Neuronal stem cell (in vitro differentiated cells): ENCODE measurements at regions not wholly inside any gene's neighbourhood (a gene's known extent, or its start where the extent isn't known, plus 50 kb on each side); places are given as distances from the start of the nearest gene placed in this dataset.

Experiments
- DNase-seq: peaks from one replicate; pipeline ENCODE4 v3.0.0-alpha.2; 2013; ENCODE audit warnings: low spot score
- H2AFZ ChIP-seq: one replicate; pipeline ENCODE4 v1.6.1; 2013; ENCODE audit warnings: mild to moderate bottlenecking, low read length, inconsistent platforms
- H2AK5ac ChIP-seq: 2 replicates; pipeline ENCODE4 v1.6.1; 2013; ENCODE audit warnings: low read depth, mild to moderate bottlenecking, inconsistent platforms, low read length, moderate library complexity, mixed read lengths
- H2BK120ac ChIP-seq: 2 replicates; pipeline ENCODE4 v1.6.1; 2013; ENCODE audit warnings: low read depth, mild to moderate bottlenecking, inconsistent platforms, low read length, moderate library complexity, mixed read lengths
- H2BK12ac ChIP-seq: one replicate; pipeline ENCODE4 v1.6.1; 2013; ENCODE audit warnings: low read length, inconsistent platforms
- H2BK15ac ChIP-seq: 2 replicates; pipeline ENCODE4 v1.6.1; 2013; ENCODE audit warnings: mild to moderate bottlenecking, low read length, inconsistent platforms, mixed read lengths
- H2BK5ac ChIP-seq: one replicate; pipeline ENCODE4 v1.6.1; 2013; ENCODE audit warnings: inconsistent platforms, mild to moderate bottlenecking, low read length, moderate library complexity
- H3K14ac ChIP-seq: one replicate; pipeline ENCODE4 v1.6.1; 2013; ENCODE audit warnings: low read length, inconsistent platforms
- H3K18ac ChIP-seq: 2 replicates; pipeline ENCODE4 v1.6.1; 2013; ENCODE audit warnings: low read length, inconsistent platforms
- H3K23ac ChIP-seq: 2 replicates; pipeline ENCODE4 v1.6.1; 2013; ENCODE audit warnings: low read depth, mild to moderate bottlenecking, mixed read lengths, low read length, inconsistent platforms; ENCODE audit not compliant: poor library complexity
- H3K27ac ChIP-seq: replicated peaks from 3 replicates; pipeline ENCODE4 v1.5.1; 2013; ENCODE audit warnings: low read length, inconsistent platforms
- H3K27me3 ChIP-seq, 3 experiments: 2 replicates each; pipeline ENCODE4 v1.6.1; 2013; ENCODE audit warnings: low read length in 3 of 3, mild to moderate bottlenecking in 2 of 3, inconsistent platforms in 1 of 3, low read depth in 1 of 3, mixed read lengths in 1 of 3, moderate library complexity in 1 of 3; ENCODE audit not compliant: control insufficient read depth in 3 of 3, insufficient read depth in 3 of 3
- H3K36me3 ChIP-seq, 2 donors: replicated peaks in 1 of 2; 2 replicates each; pipeline ENCODE4 v1.6.1; 2013; ENCODE audit warnings: low read length in 2 of 2; ENCODE audit not compliant: control insufficient read depth in 2 of 2, insufficient read depth in 2 of 2
- H3K4ac ChIP-seq: 2 replicates; pipeline ENCODE4 v1.6.1; 2013; ENCODE audit warnings: inconsistent platforms, mild to moderate bottlenecking, low read length, moderate library complexity
- H3K4me1 ChIP-seq, 2 donors: 1 replicate in 1 of 2; 2 replicates in 1 of 2; pipeline ENCODE4 v1.6.1; 2013; ENCODE audit warnings: low read length in 2 of 2, low read depth in 1 of 2; ENCODE audit not compliant: control insufficient read depth in 2 of 2, insufficient read depth in 1 of 2
- H3K4me2 ChIP-seq: one replicate; pipeline ENCODE4 v1.6.1; 2013; ENCODE audit warnings: mild to moderate bottlenecking, low read length, inconsistent platforms; ENCODE audit not compliant: insufficient read depth, poor library complexity, severe bottlenecking
- H3K4me3 ChIP-seq, 2 donors: 2 replicates each; pipeline ENCODE4 v1.5.1; 2013; ENCODE audit warnings: low read length in 2 of 2, mild to moderate bottlenecking in 2 of 2, inconsistent platforms in 1 of 2, moderate library complexity in 1 of 2
- H3K79me1 ChIP-seq: one replicate; pipeline ENCODE4 v1.6.1; 2013; ENCODE audit warnings: low read depth, mild to moderate bottlenecking, inconsistent platforms, low read length, moderate library complexity
- H3K9ac ChIP-seq: one replicate; pipeline ENCODE4 v1.6.1; 2013; ENCODE audit warnings: mild to moderate bottlenecking, low read depth, low read length, inconsistent platforms; ENCODE audit not compliant: poor library complexity
- H3K9me3 ChIP-seq, 2 donors: replicated peaks in 1 of 2; 2 replicates each; pipeline versions ENCODE3 to v1.6.1; 2013; ENCODE audit warnings: low read length in 2 of 2, mild to moderate bottlenecking in 2 of 2, inconsistent platforms in 1 of 2, low read depth in 1 of 2, mixed read lengths in 1 of 2, moderate library complexity in 1 of 2; ENCODE audit not compliant: control insufficient read depth in 2 of 2, insufficient read depth in 1 of 2
- H4K8ac ChIP-seq: one replicate; pipeline ENCODE4 v1.6.1; 2013; ENCODE audit warnings: low read depth, mild to moderate bottlenecking, inconsistent platforms, low read length, moderate library complexity
- H4K91ac ChIP-seq: one replicate; pipeline ENCODE4 v1.6.1; 2013; ENCODE audit warnings: low read length, low read depth, mild to moderate bottlenecking, inconsistent platforms; ENCODE audit not compliant: poor library complexity
- WGBS, 2 donors: extraction: QIAGEN DNeasy Blood & Tissue Kit; methylation state at CpG; one replicate each; pipeline ENCODE4 v1.1.7; 2013; ENCODE audit warnings: missing lambda C conversion rate in 2 of 2, mixed read lengths in 1 of 2; ENCODE audit not compliant: insufficient read length in 2 of 2, insufficient replicate concordance in 1 of 2; ENCODE audit errors: extremely low coverage in 2 of 2; 5-methylcytosine and 5-hydroxymethylcytosine counted together

DNA sequence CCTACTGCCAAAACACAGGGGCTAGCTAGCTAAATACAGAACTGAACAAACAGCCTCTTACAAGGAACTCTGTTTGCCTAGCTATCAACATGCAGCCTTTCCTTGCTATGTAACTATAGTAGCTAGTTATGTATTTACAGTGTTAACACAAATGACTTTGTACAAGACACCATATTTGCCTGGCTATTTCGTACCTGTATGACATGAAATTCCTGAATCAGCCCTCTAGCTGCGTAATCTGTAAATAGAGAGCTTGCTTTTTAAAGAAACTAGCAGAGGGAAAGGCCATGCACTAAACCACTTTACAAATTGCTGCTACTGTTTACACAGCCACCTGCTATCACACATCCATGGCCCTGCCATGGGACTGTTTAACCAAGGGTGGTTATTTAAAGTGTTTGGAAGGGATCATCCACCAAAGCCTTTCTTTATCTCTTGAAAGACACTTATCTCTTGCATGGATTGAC, 248.7 kb downstream of the TFCP2L1 start:
- Histone ChIP-seq H3K36me3 (no peaks in the 10 kb centered on the region), H2BK5ac (no peak overlapping the region), H3K4ac (no peak overlapping the region), H4K91ac (no peak overlapping the region), H3K18ac (no peak overlapping the region), H2BK120ac (no peak overlapping the region), H3K14ac (no peak overlapping the region), H3K4me3 (no peak overlapping the region), H2AFZ (no peak overlapping the region), H3K27me3 (peaks cover 0 to 39% (median 0%) of the 10 kb centered on the region in 3 experiments), H4K8ac (no peak overlapping the region), H3K9ac (no peak overlapping the region), H3K4me1 (peaks cover 2% of the 10 kb centered on the region in 2 donors), H3K27ac (no peak overlapping the region), H2BK12ac (no peak overlapping the region), H3K79me1 (no peaks in the 10 kb centered on the region), H3K23ac (no peak overlapping the region), H3K4me2 (no peak overlapping the region), H3K9me3 (no peaks in the 10 kb centered on the region), H2BK15ac (no peak overlapping the region), H2AK5ac (no peak overlapping the region)
- WGBS, 2 donors: no CpG with 5 or more reads among the region's 2 CpGs
- no peak for DNase-seq

DNA sequence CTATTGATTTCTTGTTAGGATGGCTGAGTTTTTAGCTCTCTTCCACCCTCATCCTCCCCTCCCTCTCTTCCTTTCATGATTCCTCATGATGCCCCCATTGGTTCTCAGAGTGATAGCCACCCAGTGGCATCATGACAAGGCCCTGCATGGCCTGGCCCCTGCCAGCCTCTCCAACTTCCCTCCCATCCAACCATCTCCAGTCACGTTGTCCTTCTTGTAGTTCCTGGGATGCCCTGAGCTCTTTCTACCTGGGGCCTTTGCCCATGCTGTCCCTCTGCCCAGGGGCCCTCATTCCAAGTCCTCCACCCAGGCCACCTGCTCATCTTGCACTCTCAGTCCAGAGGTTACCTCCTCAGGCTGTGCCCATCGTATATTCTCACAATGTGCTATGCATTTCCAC, 247.5 kb downstream of the TFCP2L1 start:
- no peaks in the 10 kb centered on the region for H3K36me3 ChIP-seq
- no peak overlapping the region for H3K4me2 ChIP-seq
- no peak overlapping the region for H2BK5ac ChIP-seq
- no peak overlapping the region for H3K14ac ChIP-seq
- H3K23ac ChIP-seq: no peak overlapping the region
- H3K27ac ChIP-seq: no peak overlapping the region
- no peak overlapping the region for H4K91ac ChIP-seq
- WGBS, 2 donors: no CpG with 5 or more reads among the region's 2 CpGs
- peaks cover 0 to 29% (median 0%) of the 10 kb centered on the region in 3 experiments for H3K27me3 ChIP-seq
- H3K18ac ChIP-seq: peak overlapping the region; percentile 24
- H2BK12ac ChIP-seq: no peak overlapping the region
- peaks cover 2% of the 10 kb centered on the region in 2 donors for H3K4me1 ChIP-seq
- H3K4ac ChIP-seq: no peak overlapping the region
- H3K9me3 ChIP-seq: no peaks in the 10 kb centered on the region
- DNase-seq: no peak
- no peak overlapping the region for H2AK5ac ChIP-seq
- no peak overlapping the region for H3K9ac ChIP-seq
- H3K4me3 ChIP-seq: no peak overlapping the region
- no peak overlapping the region for H4K8ac ChIP-seq
- H3K79me1 ChIP-seq: no peaks in the 10 kb centered on the region
- H2AFZ ChIP-seq: no peak overlapping the region
- H2BK120ac ChIP-seq: no peak overlapping the region
- H2BK15ac ChIP-seq: no peak overlapping the region

DNA sequence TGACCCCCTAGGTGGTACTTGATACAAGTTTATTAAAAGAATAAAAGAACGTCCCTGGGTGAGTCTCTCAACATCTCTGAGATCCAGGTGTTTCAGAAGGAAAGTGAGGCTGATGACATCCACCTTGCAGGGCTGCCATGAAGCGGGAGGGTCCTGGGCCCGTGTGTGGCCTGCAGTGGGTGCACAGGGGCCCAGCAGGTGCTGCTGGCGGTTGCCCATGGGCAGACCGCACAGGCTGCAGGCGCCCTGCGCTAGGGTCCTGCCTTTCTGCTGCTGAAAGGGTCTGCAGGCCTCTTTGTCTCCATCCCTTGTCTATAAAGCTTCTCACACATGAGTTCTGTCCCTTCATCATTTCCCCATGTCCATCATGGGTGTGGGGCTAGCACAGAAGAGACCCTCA, 247.0 kb downstream of the TFCP2L1 start:
- H4K8ac ChIP-seq: no peak overlapping the region
- no peak overlapping the region for H3K14ac ChIP-seq
- H2BK15ac ChIP-seq: no peak overlapping the region
- no peak overlapping the region for H2AFZ ChIP-seq
- H3K9ac ChIP-seq: no peak overlapping the region
- H2BK5ac ChIP-seq: no peak overlapping the region
- no peak overlapping the region for H2BK120ac ChIP-seq
- no peak overlapping the region for H3K23ac ChIP-seq
- H3K4me1 ChIP-seq: peaks cover 0 to 2% of the 10 kb centered on the region in 2 donors
- no peaks in the 10 kb centered on the region for H3K9me3 ChIP-seq
- H3K36me3 ChIP-seq: no peaks in the 10 kb centered on the region
- H2AK5ac ChIP-seq: no peak overlapping the region
- no peak overlapping the region for H3K4me2 ChIP-seq
- H3K79me1 ChIP-seq: no peaks in the 10 kb centered on the region
- H2BK12ac ChIP-seq: no peak overlapping the region
- peaks cover 0 to 29% (median 0%) of the 10 kb centered on the region in 3 experiments for H3K27me3 ChIP-seq
- no peak overlapping the region for H3K4me3 ChIP-seq
- no CpG with 5 or more reads among the region's 7 CpGs for WGBS, 2 donors
- H3K4ac ChIP-seq: no peak overlapping the region
- H4K91ac ChIP-seq: no peak overlapping the region
- H3K18ac ChIP-seq: peak overlapping the region; percentile 62
- no peak for DNase-seq
- H3K27ac ChIP-seq: no peak overlapping the region

DNA sequence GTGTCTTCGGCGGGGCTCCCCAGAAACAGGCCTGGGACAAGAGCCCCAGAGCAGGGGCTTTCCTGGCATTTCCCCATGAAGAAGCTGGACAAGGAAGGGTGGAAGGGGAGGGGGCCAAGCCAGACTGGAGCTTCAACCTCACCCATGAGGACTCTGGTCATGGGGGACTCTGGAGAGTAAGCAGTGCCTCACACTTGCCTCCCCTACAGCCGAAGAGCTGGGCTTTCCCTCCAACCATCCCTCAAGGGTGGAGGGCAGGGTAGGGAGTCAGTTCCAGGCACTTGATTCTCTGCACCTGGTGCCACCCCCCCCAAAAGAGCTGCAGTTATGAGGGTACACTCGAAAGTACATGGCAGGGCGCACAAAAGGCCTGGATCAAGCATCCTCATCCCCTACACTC, 246.6 kb downstream of the TFCP2L1 start:
- Histone ChIP-seq H3K9me3 (no peaks in the 10 kb centered on the region), H3K4me3 (no peak overlapping the region), H2BK120ac (no peak overlapping the region), H3K27me3 (peaks cover 0 to 28% (median 0%) of the 10 kb centered on the region in 3 experiments), H3K4me1 (peaks cover 0 to 2% of the 10 kb centered on the region in 2 donors), H4K8ac (no peak overlapping the region), H4K91ac (no peak overlapping the region), H2BK15ac (no peak overlapping the region), H3K4ac (no peak overlapping the region), H2AFZ (no peak overlapping the region), H2AK5ac (no peak overlapping the region), H2BK12ac (no peak overlapping the region), H2BK5ac (no peak overlapping the region), H3K18ac (peak overlapping the region; percentile 49), H3K14ac (no peak overlapping the region), H3K23ac (no peak overlapping the region), H3K36me3 (no peaks in the 10 kb centered on the region), H3K9ac (no peak overlapping the region), H3K27ac (no peak overlapping the region), H3K4me2 (no peak overlapping the region), H3K79me1 (no peaks in the 10 kb centered on the region)
- no peak for DNase-seq
- no CpG with 5 or more reads among the region's 5 CpGs for WGBS, 2 donors
